ENCODE measurements at regions not wholly inside any gene's neighbourhood (a gene's known extent, or its start where the extent isn't known, plus 50 kb on each side); places are given as distances from the start of the nearest gene placed in this dataset.
"Not testable (repeated sequence)": the region's sequence is repeated elsewhere in the genome, so short reads cannot be mapped to it uniquely, and the experiment has no call there.

- Histone ChIP-seq H3K9me3 (ENCODE audit: insufficient read depth, low read depth, low read length) (peaks cover 30% of the 10 kb centered on the region), H4K8ac (ENCODE audit: low read depth, low read length) (no peak overlapping the region), H3K79me2 (ENCODE audit: control insufficient read depth, insufficient read depth, low read length, poor library complexity) (no peaks in the 10 kb centered on the region), H2BK12ac (ENCODE audit: low read length) (no peak overlapping the region), H3K4me3 (ENCODE audit: low read depth, low read length) (no peak overlapping the region), H3K4me2 (ENCODE audit: low read length) (no peak overlapping the region), H3K4ac (ENCODE audit: low read depth, low read length) (no peak overlapping the region), H3K27me3 (ENCODE audit: insufficient read depth, low read length) (no peaks in the 10 kb centered on the region), H3K18ac (ENCODE audit: low read length) (no peak overlapping the region), H3K23ac (ENCODE audit: low read length) (no peak overlapping the region), H2AK5ac (ENCODE audit: low read length) (no peak overlapping the region), H3K36me3 (ENCODE audit: control insufficient read depth in 1 of 2, insufficient read depth in 2 of 2, low read length in 2 of 2) (no peaks in the 10 kb centered on the region), H2BK5ac (ENCODE audit: low read depth, low read length, poor library complexity) (no peak overlapping the region), H3K27ac (ENCODE audit: low read depth, low read length) (no peak overlapping the region), H3K79me1 (ENCODE audit: low read length) (no peaks in the 10 kb centered on the region), H3K9ac (ENCODE audit: low read length) (no peak overlapping the region), H4K91ac (ENCODE audit: low read depth, low read length) (no peak overlapping the region), H4K12ac (ENCODE audit: low read depth, low read length) (no peak overlapping the region), H2BK120ac (ENCODE audit: insufficient read depth, low read length, poor library complexity) (no peak overlapping the region), H3K14ac (ENCODE audit: low read length) (no peak overlapping the region), H2AFZ (ENCODE audit: insufficient read depth, low read length, poor library complexity) (no peak overlapping the region), H3K4me1 (ENCODE audit: control insufficient read depth in 1 of 2, insufficient read depth in 2 of 2, low read length in 2 of 2) (no peaks in the 10 kb centered on the region)
- DNase-seq: no peak
- no CpG with 5 or more reads among the region's 19 CpGs for WGBS (ENCODE audit: extremely low coverage, insufficient coverage, insufficient read length)
Observed at GRCh38 chr6:169857343-169858292, 106.2 kb downstream of the ERMARD start.

- not testable (repeated sequence) for H3K27me3 ChIP-seq (ENCODE audit: insufficient read depth, low read length); H2BK12ac ChIP-seq (ENCODE audit: low read length); H3K4me2 ChIP-seq (ENCODE audit: low read length); H4K12ac ChIP-seq (ENCODE audit: low read depth, low read length); H3K79me2 ChIP-seq (ENCODE audit: control insufficient read depth, insufficient read depth, low read length, poor library complexity); H2BK5ac ChIP-seq (ENCODE audit: low read depth, low read length, poor library complexity); H3K14ac ChIP-seq (ENCODE audit: low read length); H3K79me1 ChIP-seq (ENCODE audit: low read length); H4K91ac ChIP-seq (ENCODE audit: low read depth, low read length); H2AFZ ChIP-seq (ENCODE audit: insufficient read depth, low read length, poor library complexity); H3K4me1 ChIP-seq (ENCODE audit: control insufficient read depth in 1 of 2, insufficient read depth in 2 of 2, low read length in 2 of 2); H3K18ac ChIP-seq (ENCODE audit: low read length); H3K27ac ChIP-seq (ENCODE audit: low read depth, low read length); H3K9ac ChIP-seq (ENCODE audit: low read length); H3K36me3 ChIP-seq (ENCODE audit: control insufficient read depth in 1 of 2, insufficient read depth in 2 of 2, low read length in 2 of 2); H3K4ac ChIP-seq (ENCODE audit: low read depth, low read length); H2AK5ac ChIP-seq (ENCODE audit: low read length); H2BK120ac ChIP-seq (ENCODE audit: insufficient read depth, low read length, poor library complexity); H3K23ac ChIP-seq (ENCODE audit: low read length); H3K4me3 ChIP-seq (ENCODE audit: low read depth, low read length); DNase-seq; H4K8ac ChIP-seq (ENCODE audit: low read depth, low read length)
- WGBS (ENCODE audit: extremely low coverage, insufficient coverage, insufficient read length): no CpG with 5 or more reads among the region's 49 CpGs
- H3K9me3 ChIP-seq (ENCODE audit: insufficient read depth, low read depth, low read length): peaks cover 30% of the 10 kb centered on the region
Observed at GRCh38 chr6:169856442-169857342, 105.3 kb downstream of the ERMARD start.

- no peak overlapping the region for H3K23ac ChIP-seq (ENCODE audit: low read length)
- H3K27me3 ChIP-seq (ENCODE audit: insufficient read depth, low read length): no peaks in the 10 kb centered on the region
- H2BK120ac ChIP-seq (ENCODE audit: insufficient read depth, low read length, poor library complexity): no peak overlapping the region
- no peak overlapping the region for H4K91ac ChIP-seq (ENCODE audit: low read depth, low read length)
- DNase-seq: no peak
- no peak overlapping the region for H2BK12ac ChIP-seq (ENCODE audit: low read length)
- no peak overlapping the region for H2AFZ ChIP-seq (ENCODE audit: insufficient read depth, low read length, poor library complexity)
- no peaks in the 10 kb centered on the region for H3K79me2 ChIP-seq (ENCODE audit: control insufficient read depth, insufficient read depth, low read length, poor library complexity)
- H3K14ac ChIP-seq (ENCODE audit: low read length): no peak overlapping the region
- H2AK5ac ChIP-seq (ENCODE audit: low read length): no peak overlapping the region
- H3K4ac ChIP-seq (ENCODE audit: low read depth, low read length): no peak overlapping the region
- no peak overlapping the region for H3K4me3 ChIP-seq (ENCODE audit: low read depth, low read length)
- H3K27ac ChIP-seq (ENCODE audit: low read depth, low read length): no peak overlapping the region
- H4K8ac ChIP-seq (ENCODE audit: low read depth, low read length): no peak overlapping the region
- no peaks in the 10 kb centered on the region for H3K4me1 ChIP-seq (ENCODE audit: control insufficient read depth in 1 of 2, insufficient read depth in 2 of 2, low read length in 2 of 2)
- no peak overlapping the region for H3K18ac ChIP-seq (ENCODE audit: low read length)
- H3K9me3 ChIP-seq (ENCODE audit: insufficient read depth, low read depth, low read length): peaks cover 30% of the 10 kb centered on the region
- no peak overlapping the region for H2BK5ac ChIP-seq (ENCODE audit: low read depth, low read length, poor library complexity)
- no CpG with 5 or more reads among the region's 4 CpGs for WGBS (ENCODE audit: extremely low coverage, insufficient coverage, insufficient read length)
- H3K36me3 ChIP-seq (ENCODE audit: control insufficient read depth in 1 of 2, insufficient read depth in 2 of 2, low read length in 2 of 2): no peaks in the 10 kb centered on the region
- H3K79me1 ChIP-seq (ENCODE audit: low read length): no peaks in the 10 kb centered on the region
- H4K12ac ChIP-seq (ENCODE audit: low read depth, low read length): no peak overlapping the region
- no peak overlapping the region for H3K9ac ChIP-seq (ENCODE audit: low read length)
- H3K4me2 ChIP-seq (ENCODE audit: low read length): no peak overlapping the region
Observed at GRCh38 chr6:169854813-169855212, 103.4 kb downstream of the ERMARD start.

DNA sequence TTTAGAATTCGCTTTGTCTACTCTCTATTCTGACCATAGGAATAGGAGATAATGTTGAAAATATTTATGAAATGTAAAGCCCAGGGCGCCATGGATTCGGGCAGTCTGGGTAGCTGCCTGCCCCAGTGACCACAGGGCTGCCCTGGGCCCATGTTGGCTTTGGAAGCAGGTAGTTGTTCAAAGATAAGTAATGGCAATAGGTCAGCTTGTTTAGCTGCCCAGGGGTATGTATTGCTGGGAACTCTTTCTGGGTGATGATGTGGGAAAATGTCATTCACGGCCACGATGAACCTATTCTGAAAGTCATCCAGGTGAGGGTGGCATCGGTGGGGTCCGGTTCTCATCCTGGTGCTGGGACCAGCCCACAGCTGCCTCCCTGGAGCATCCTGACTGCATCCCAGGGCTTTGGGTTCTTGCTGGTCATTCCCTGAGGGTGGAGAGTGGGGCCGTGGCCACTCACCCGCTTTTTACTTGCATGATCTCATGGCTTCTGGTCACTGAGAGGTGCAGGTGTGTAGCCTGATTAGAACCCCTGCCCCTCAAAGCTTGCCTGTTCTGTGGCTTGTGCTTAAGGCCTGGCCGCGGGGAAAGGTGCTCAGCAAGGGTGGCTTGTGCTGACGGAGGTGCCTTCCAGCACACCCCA lies 102.8 kb downstream of the ERMARD start:
- Histone ChIP-seq H3K79me2 (ENCODE audit: control insufficient read depth, insufficient read depth, low read length, poor library complexity) (no peaks in the 10 kb centered on the region), H4K8ac (ENCODE audit: low read depth, low read length) (no peak overlapping the region), H2AFZ (ENCODE audit: insufficient read depth, low read length, poor library complexity) (no peak overlapping the region), H3K14ac (ENCODE audit: low read length) (no peak overlapping the region), H3K4me1 (ENCODE audit: control insufficient read depth in 1 of 2, insufficient read depth in 2 of 2, low read length in 2 of 2) (no peaks in the 10 kb centered on the region), H3K36me3 (ENCODE audit: control insufficient read depth in 1 of 2, insufficient read depth in 2 of 2, low read length in 2 of 2) (no peaks in the 10 kb centered on the region), H3K4ac (ENCODE audit: low read depth, low read length) (no peak overlapping the region), H3K4me2 (ENCODE audit: low read length) (no peak overlapping the region), H2BK12ac (ENCODE audit: low read length) (no peak overlapping the region), H3K27me3 (ENCODE audit: insufficient read depth, low read length) (no peaks in the 10 kb centered on the region), H3K79me1 (ENCODE audit: low read length) (no peaks in the 10 kb centered on the region), H4K91ac (ENCODE audit: low read depth, low read length) (no peak overlapping the region), H2BK120ac (ENCODE audit: insufficient read depth, low read length, poor library complexity) (no peak overlapping the region), H2AK5ac (ENCODE audit: low read length) (no peak overlapping the region), H3K23ac (ENCODE audit: low read length) (no peak overlapping the region), H3K27ac (ENCODE audit: low read depth, low read length) (no peak overlapping the region), H3K4me3 (ENCODE audit: low read depth, low read length) (no peak overlapping the region), H3K18ac (ENCODE audit: low read length) (no peak overlapping the region), H3K9me3 (ENCODE audit: insufficient read depth, low read depth, low read length) (peaks cover 34% of the 10 kb centered on the region), H2BK5ac (ENCODE audit: low read depth, low read length, poor library complexity) (no peak overlapping the region), H3K9ac (ENCODE audit: low read length) (no peak overlapping the region), H4K12ac (ENCODE audit: low read depth, low read length) (no peak overlapping the region)
- DNase-seq: no peak
- no CpG with 5 or more reads among the region's 12 CpGs for WGBS (ENCODE audit: extremely low coverage, insufficient coverage, insufficient read length)

Measured in trophoblast cell (in vitro differentiated cells and primary cell).